Activated CD8-positive, alpha-beta T cell treated with anti-CD3 and anti-CD28 coated beads, Interleukin-2, amount 10 ng/mL, durations not matched to agents 7 days and 5 days (primary cell): ENCODE measurements at regions not wholly inside any gene's neighbourhood (a gene's known extent, or its start where the extent isn't known, plus 50 kb on each side); places are given as distances from the start of the nearest gene placed in this dataset.

Experiments used
- ATAC-seq: fragments of 150-1000 bp; cut with Tn5 transposase; one replicate; pipeline ENCODE4 v1.10.0; 2021; ENCODE audit warnings: moderate library complexity
- CTCF ChIA-PET: fragments of 350-600 bp; sonication (Branson Sonifier 250); formaldehyde crosslinking; loops from one replicate; lab custom pipeline; 2021; ENCODE audit warnings: antibody characterized with exemption; lab: Charles Lee
- POLR2A ChIA-PET: fragments of 350-600 bp; sonication (Branson Sonifier 250); formaldehyde crosslinking; loops from one replicate; lab custom pipeline; 2021; ENCODE audit warnings: antibody characterized with exemption; lab: Charles Lee
- DNase-seq: peaks from one replicate; pipeline ENCODE4 v3.0.0-alpha.2; 2020
- H3K27ac Mint-ChIP-seq: one replicate; pipeline ENCODE4 v1.8.0; 2021; ENCODE audit warnings: mild to moderate bottlenecking, mixed read lengths
- H3K27me3 Mint-ChIP-seq: one replicate; pipeline ENCODE4 v1.8.0; 2021; ENCODE audit warnings: low read depth, mixed read lengths
- H3K36me3 Mint-ChIP-seq: one replicate; pipeline ENCODE4 v1.8.0; 2021; ENCODE audit warnings: low read depth, mixed read lengths
- H3K4me1 Mint-ChIP-seq: one replicate; pipeline ENCODE4 v1.8.0; 2021; ENCODE audit warnings: low read depth, mixed read lengths
- H3K4me3 Mint-ChIP-seq: one replicate; pipeline ENCODE4 v1.8.0; 2021; ENCODE audit warnings: mild to moderate bottlenecking, mixed read lengths
- H3K9me3 Mint-ChIP-seq: one replicate; pipeline ENCODE4 v1.8.0; 2022; ENCODE audit warnings: mixed read lengths; ENCODE audit not compliant: insufficient read depth

DNA sequence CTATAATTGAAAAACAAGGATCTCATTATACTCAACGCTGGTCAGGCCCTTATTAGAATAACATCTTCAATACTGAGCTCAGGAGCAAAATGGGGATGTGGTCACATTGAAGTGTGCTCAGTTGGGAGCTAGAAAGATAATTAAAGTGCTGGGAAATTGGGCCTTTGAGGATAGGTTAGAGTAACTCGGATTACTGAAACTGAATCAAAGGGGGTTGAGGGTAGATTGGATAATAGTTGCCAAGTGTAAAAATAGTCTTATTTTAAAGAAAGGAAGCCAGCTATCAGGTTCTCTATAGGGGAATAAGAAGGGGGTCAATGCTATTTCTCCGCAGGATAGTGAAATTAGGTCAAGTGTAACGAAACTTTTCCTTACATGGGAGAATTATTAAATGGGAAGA, 391.0 kb upstream of the PTPRD start:
- ATAC-seq (no peak), DNase-seq (no peak)
- no peaks in the 10 kb centered on the region for H3K4me1 Mint-ChIP-seq
- peaks cover 21% of the 10 kb centered on the region for H3K9me3 Mint-ChIP-seq
- no peaks in the 10 kb centered on the region for H3K27me3 Mint-ChIP-seq
- ChIA-PET CTCF (no interaction called here), POLR2A (no interaction called here)
- no peak overlapping the region for H3K27ac Mint-ChIP-seq
- no peaks in the 10 kb centered on the region for H3K36me3 Mint-ChIP-seq
- H3K4me3 Mint-ChIP-seq, result no peak overlapping the region

DNA sequence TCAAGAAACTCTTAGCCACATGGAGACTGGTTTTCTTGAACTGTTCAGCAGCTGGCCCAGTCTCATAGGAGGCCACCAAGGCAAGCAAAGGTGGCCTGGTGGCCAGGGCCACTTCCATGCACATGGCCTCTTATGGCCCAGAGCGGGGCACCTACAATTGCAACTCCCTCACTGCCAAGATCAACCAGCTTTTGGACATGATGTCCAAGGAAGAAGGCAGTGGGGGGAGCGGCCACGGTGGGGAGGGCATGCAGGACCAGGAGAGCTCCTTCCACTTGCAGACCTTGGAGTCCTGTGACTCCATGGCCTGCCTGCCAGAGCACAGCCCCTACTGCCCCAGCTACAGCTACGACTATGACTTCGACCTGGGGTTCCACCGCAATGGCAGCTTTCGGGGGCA, 398.9 kb upstream of the PTPRD start:
- Mint-ChIP-seq H3K27me3 (no peaks in the 10 kb centered on the region), H3K36me3 (no peaks in the 10 kb centered on the region), H3K4me1 (no peaks in the 10 kb centered on the region), H3K4me3 (no peak overlapping the region), H3K27ac (no peak overlapping the region), H3K9me3 (peaks cover 21% of the 10 kb centered on the region)
- DNase-seq (no peak), ATAC-seq (no peak)
- ChIA-PET POLR2A (no interaction called here), CTCF (no interaction called here)

DNA sequence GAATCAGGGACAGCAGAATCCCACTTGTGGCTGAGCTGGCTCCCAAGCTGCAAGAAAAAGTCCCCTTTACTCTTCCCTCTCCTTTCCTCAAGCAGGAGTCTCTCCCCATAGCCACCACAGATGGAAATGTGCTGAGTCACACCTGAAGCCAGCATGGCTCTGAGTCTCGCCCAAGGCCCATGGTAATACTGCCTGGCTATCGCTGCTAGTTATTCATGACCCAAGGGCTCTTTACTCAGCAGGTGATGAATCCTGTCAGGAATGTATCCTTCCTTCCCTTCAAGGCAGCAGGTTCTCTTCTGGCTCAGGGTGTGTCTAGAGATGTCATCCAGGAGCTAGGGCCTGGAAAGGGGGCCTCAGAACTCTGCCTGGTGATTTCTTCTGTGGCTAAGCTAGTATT, 403.3 kb upstream of the PTPRD start:
- Mint-ChIP-seq H3K9me3 (peaks cover 32% of the 10 kb centered on the region), H3K27ac (no peak overlapping the region), H3K4me3 (no peak overlapping the region), H3K4me1 (no peaks in the 10 kb centered on the region), H3K36me3 (no peaks in the 10 kb centered on the region), H3K27me3 (no peaks in the 10 kb centered on the region)
- ChIA-PET CTCF (no interaction called here), POLR2A (no interaction called here)
- ATAC-seq (no peak), DNase-seq (no peak)

GRCh38 chr9:11023201-11023600, 410.4 kb upstream of the PTPRD start:
- no peak for DNase-seq
- peaks cover 5% of the 10 kb centered on the region for H3K9me3 Mint-ChIP-seq
- CTCF ChIA-PET, result no interaction called here
- H3K4me1 Mint-ChIP-seq, result no peaks in the 10 kb centered on the region
- no peaks in the 10 kb centered on the region for H3K36me3 Mint-ChIP-seq
- H3K27me3 Mint-ChIP-seq, result no peaks in the 10 kb centered on the region
- H3K27ac Mint-ChIP-seq, result no peak overlapping the region
- no peak overlapping the region for H3K4me3 Mint-ChIP-seq
- ATAC-seq, result no peak
- POLR2A ChIA-PET, result no interaction called here

DNA sequence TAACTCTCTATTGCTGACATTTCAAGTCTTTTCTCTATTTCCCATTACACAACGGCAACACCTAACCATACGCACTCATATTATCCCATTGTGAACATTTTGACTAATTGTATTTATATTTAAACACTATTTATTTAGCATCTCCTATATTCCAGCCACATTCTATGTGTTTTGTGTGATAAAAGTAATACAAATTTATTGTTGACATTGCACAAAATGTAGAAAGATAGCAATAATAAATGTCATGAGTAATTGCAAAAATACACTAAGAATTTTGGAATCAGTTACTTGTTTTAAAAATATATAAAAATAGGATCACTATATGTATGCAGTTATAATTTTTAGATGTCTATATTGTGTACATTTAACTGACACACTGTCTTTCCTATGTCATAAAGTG, 413.0 kb upstream of the PTPRD start:
- DNase-seq (no peak), ATAC-seq (no peak)
- ChIA-PET CTCF (no interaction called here), POLR2A (no interaction called here)
- no peaks in the 10 kb centered on the region for H3K27me3 Mint-ChIP-seq
- no peak overlapping the region for H3K27ac Mint-ChIP-seq
- H3K9me3 Mint-ChIP-seq, result no peaks in the 10 kb centered on the region
- no peaks in the 10 kb centered on the region for H3K36me3 Mint-ChIP-seq
- H3K4me3 Mint-ChIP-seq, result no peak overlapping the region
- no peaks in the 10 kb centered on the region for H3K4me1 Mint-ChIP-seq

DNA sequence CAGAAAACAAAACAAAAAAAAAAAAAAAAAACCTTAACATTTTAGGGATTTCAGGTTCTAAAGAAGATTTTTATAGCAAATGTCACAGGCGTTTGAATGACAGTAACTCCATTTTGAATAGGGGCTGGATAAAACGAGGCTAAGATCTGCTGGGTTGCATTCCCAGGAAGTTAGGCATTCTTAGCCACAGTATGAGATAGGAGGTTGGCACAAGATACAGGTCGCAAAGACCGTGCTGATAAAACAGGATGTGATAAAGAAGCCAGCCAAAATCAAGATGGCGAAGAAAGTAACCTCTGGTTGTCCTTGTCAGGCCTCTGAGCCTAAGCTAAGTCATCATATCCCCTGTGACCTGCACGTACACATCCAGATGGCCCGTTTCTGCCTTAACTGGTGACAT, 425.6 kb upstream of the PTPRD start:
- POLR2A ChIA-PET, result no interaction called here

DNA sequence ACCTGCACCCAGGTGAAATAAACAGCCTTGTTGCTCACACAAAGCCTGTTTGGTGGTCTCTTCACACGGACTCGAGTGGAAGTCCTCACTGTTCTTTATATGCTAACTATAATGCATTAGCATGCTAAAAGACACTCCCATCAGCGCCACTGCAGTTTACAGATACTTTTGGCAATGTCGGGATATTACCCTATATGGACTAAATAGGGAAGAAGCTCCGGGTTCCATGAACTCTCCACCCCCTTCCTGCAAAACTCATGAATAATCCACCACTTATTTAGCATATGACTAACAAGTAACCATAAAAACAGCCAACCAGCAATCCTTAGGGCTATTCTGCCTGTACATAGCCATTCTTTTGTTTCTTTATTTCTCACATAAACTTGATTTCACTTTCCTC, 426.2 kb upstream of the PTPRD start:
- Mint-ChIP-seq H3K27ac (no peak overlapping the region), H3K36me3 (no peaks in the 10 kb centered on the region), H3K27me3 (no peaks in the 10 kb centered on the region), H3K9me3 (peaks cover 28% of the 10 kb centered on the region), H3K4me3 (no peak overlapping the region), H3K4me1 (no peaks in the 10 kb centered on the region)
- no peak for ATAC-seq
- DNase-seq, result no peak
- ChIA-PET POLR2A (no interaction called here), CTCF (no interaction called here)

More for the DNA sequence above, 425.6 kb upstream of the PTPRD start:
- Mint-ChIP-seq H3K27me3 (no peaks in the 10 kb centered on the region), H3K4me1 (no peaks in the 10 kb centered on the region), H3K27ac (no peak overlapping the region), H3K9me3 (peaks cover 28% of the 10 kb centered on the region), H3K4me3 (no peak overlapping the region), H3K36me3 (no peaks in the 10 kb centered on the region)
- no peak for DNase-seq
- ATAC-seq, result no peak
- CTCF ChIA-PET, result no interaction called here

- ChIA-PET CTCF (no interaction called here), POLR2A (no interaction called here)
- Mint-ChIP-seq H3K36me3 (no peaks in the 10 kb centered on the region), H3K27me3 (no peaks in the 10 kb centered on the region), H3K27ac (no peak overlapping the region), H3K4me1 (no peaks in the 10 kb centered on the region), H3K4me3 (no peak overlapping the region), H3K9me3 (peaks cover 3% of the 10 kb centered on the region)
- no peak for ATAC-seq
- no peak for DNase-seq
Measured at GRCh38 chr9:11045589-11045988, 432.8 kb upstream of the PTPRD start.

- Mint-ChIP-seq H3K4me3 (no peak overlapping the region), H3K27ac (no peak overlapping the region), H3K36me3 (no peaks in the 10 kb centered on the region), H3K27me3 (no peaks in the 10 kb centered on the region), H3K4me1 (no peaks in the 10 kb centered on the region), H3K9me3 (peaks cover 21% of the 10 kb centered on the region)
- CTCF ChIA-PET, result no interaction called here
- ATAC-seq (no peak), DNase-seq (no peak)
- POLR2A ChIA-PET, result no interaction called here
Measured at GRCh38 chr9:11063263-11063662, 450.5 kb upstream of the PTPRD start.

GRCh38 chr9:11064909-11065308, 452.1 kb upstream of the PTPRD start:
- H3K9me3 Mint-ChIP-seq, result peaks cover 21% of the 10 kb centered on the region

DNA sequence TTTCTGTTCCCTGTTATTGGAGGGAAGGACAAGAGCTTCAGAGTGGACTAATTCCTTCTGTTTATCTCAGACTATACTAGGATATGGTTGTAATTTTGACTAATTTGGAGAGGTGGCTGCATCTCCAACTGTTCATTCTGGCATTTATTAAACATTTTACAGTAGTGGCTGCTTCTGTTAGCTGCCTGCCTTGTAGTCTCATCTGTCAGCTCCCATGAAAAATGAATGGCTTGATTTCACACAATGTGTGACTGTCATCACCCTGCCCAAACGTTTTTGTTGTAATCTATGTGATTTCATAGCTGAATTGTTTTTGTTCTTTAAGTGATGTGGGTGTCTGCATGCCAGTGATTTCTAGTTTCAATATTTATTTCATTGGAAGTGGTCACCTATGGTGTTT, 459.4 kb upstream of the PTPRD start:
- no peak for ATAC-seq

More at GRCh38 chr9:11064909-11065308, 452.1 kb upstream of the PTPRD start:
- ATAC-seq, result no peak
- ChIA-PET POLR2A (no interaction called here), CTCF (no interaction called here)
- Mint-ChIP-seq H3K4me3 (no peak overlapping the region), H3K36me3 (no peaks in the 10 kb centered on the region), H3K27me3 (no peaks in the 10 kb centered on the region), H3K4me1 (no peaks in the 10 kb centered on the region), H3K27ac (no peak overlapping the region)
- no peak for DNase-seq

GRCh38 chr9:11086561-11086960, 473.8 kb upstream of the PTPRD start:
- Mint-ChIP-seq H3K36me3 (no peaks in the 10 kb centered on the region), H3K27me3 (no peaks in the 10 kb centered on the region), H3K9me3 (peaks cover 8% of the 10 kb centered on the region), H3K27ac (no peak overlapping the region), H3K4me3 (no peak overlapping the region), H3K4me1 (no peaks in the 10 kb centered on the region)
- ChIA-PET CTCF (no interaction called here), POLR2A (no interaction called here)
- DNase-seq (no peak), ATAC-seq (no peak)

More for the DNA sequence above, 459.4 kb upstream of the PTPRD start:
- no peak for DNase-seq
- Mint-ChIP-seq H3K4me3 (no peak overlapping the region), H3K27ac (no peak overlapping the region), H3K27me3 (no peaks in the 10 kb centered on the region), H3K9me3 (peaks cover 19% of the 10 kb centered on the region), H3K4me1 (no peaks in the 10 kb centered on the region), H3K36me3 (no peaks in the 10 kb centered on the region)
- POLR2A ChIA-PET, result no interaction called here
- CTCF ChIA-PET, result no interaction called here

DNA sequence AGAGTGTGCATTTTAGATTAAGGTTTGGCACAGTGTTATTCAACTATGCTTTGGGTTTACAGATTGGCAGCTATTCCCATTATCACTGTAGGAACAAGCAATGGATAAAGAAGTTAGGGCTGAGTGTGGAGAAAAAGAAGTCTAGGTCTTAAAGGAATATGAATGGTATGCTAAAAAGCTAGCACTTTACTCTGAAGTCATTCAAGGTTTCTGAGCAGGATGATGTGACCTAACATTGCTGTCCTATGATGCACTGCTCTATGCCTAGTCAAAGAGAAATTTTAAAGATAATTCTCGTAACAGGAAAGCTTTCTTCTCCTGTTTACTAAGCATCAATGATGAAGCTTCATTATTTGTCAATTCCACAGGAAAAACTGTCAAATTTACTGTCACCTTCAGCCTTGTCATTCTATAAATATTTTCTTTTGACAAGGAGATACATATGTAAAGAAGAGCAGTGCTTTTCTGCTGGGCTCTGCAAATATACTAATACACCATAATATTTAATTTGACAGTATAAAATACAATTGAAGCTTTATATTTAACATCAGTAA, 476.1 kb upstream of the PTPRD start:
- CTCF ChIA-PET, result no interaction called here

More for the DNA sequence above, 476.1 kb upstream of the PTPRD start:
- H3K9me3 Mint-ChIP-seq, result peaks cover 8% of the 10 kb centered on the region
- POLR2A ChIA-PET, result no interaction called here
- H3K36me3 Mint-ChIP-seq, result no peaks in the 10 kb centered on the region
- DNase-seq (no peak), ATAC-seq (no peak)
- no peak overlapping the region for H3K4me3 Mint-ChIP-seq
- no peaks in the 10 kb centered on the region for H3K27me3 Mint-ChIP-seq
- H3K4me1 Mint-ChIP-seq, result no peaks in the 10 kb centered on the region
- H3K27ac Mint-ChIP-seq, result no peak overlapping the region
